PC-3 (cell line): ENCODE measurements at regions not wholly inside any gene's neighbourhood (a gene's known extent, or its start where the extent isn't known, plus 50 kb on each side); places are given as distances from the start of the nearest gene placed in this dataset.

ENCODE experiments used
- ATAC-seq: fragments of 200-7000 bp; cut with Tn5 transposase; 2 replicates; pipeline ENCODE4 v1.9.1; 2020; ENCODE audit warnings: mild to moderate bottlenecking, moderate library complexity
- BruUV-seq: library from RNA; stranded (reverse); fragments of 400-500 nt; replicated peaks from 2 replicates; lab custom pipeline; 2021; lab: Mats Ljungman, UMichigan
- CTCF ChIA-PET: fragments of 300-600 bp; sonication (Branson Sonifier 250); formaldehyde crosslinking; loops from one replicate; lab custom pipeline; 2022; ENCODE audit warnings: antibody characterized with exemption; lab: Charles Lee
- POLR2A ChIA-PET: fragments of 300-600 bp; sonication (Branson Sonifier 250); formaldehyde crosslinking; loops from one replicate; lab custom pipeline; 2022; ENCODE audit warnings: antibody characterized with exemption; ENCODE audit not compliant: unreplicated experiment; lab: Charles Lee
- DNase-seq: peaks from one replicate; pipeline ENCODE4 v3.0.0-alpha.2; 2015
- H2AFZ ChIP-seq: fragments of 300-600 bp; sonication (generic); 2 replicates; pipeline ENCODE4 v1.6.0; 2016; ENCODE audit warnings: antibody characterized with exemption, low read length
- H3F3A ChIP-seq: fragments of 300-600 bp; sonication (generic); one replicate; pipeline ENCODE4 v1.6.0; 2017; ENCODE audit warnings: antibody characterized with exemption, low read length, control low read depth, mild to moderate bottlenecking; ENCODE audit not compliant: unreplicated experiment
- H3K27ac ChIP-seq: fragments of 300-600 bp; sonication (generic); 2 replicates; pipeline ENCODE4 v1.5.1; 2016; ENCODE audit warnings: mild to moderate bottlenecking, low read length
- H3K27me3 ChIP-seq: fragments of 300-600 bp; sonication (generic); 2 replicates; pipeline ENCODE4 v1.6.1; 2016; ENCODE audit warnings: low read length, mixed read lengths
- H3K36me3 ChIP-seq: fragments of 300-600 bp; sonication (generic); 2 replicates; pipeline ENCODE4 v1.6.1; 2016; ENCODE audit warnings: low read depth, mixed run types, low read length, mixed read lengths
- H3K4me1 ChIP-seq: fragments of 300-600 bp; sonication (generic); 2 replicates; pipeline ENCODE4 v1.5.1; 2016; ENCODE audit warnings: low read length; ENCODE audit not compliant: insufficient read depth
- H3K4me2 ChIP-seq: fragments of 300-600 bp; sonication (generic); 2 replicates; pipeline ENCODE4 v1.6.0; 2016; ENCODE audit warnings: low read length
- H3K4me3 ChIP-seq: fragments of 300-600 bp; sonication (generic); 2 replicates; pipeline ENCODE4 v1.5.1; 2016; ENCODE audit warnings: mild to moderate bottlenecking, low read length, mixed read lengths
- H3K79me2 ChIP-seq: fragments of 300-600 bp; sonication (generic); 2 replicates; pipeline ENCODE4 v1.6.1; 2017; ENCODE audit warnings: low read length, mixed read lengths
- H3K9ac ChIP-seq: fragments of 300-600 bp; sonication (generic); 2 replicates; pipeline ENCODE4 v1.6.0; 2016; ENCODE audit warnings: mild to moderate bottlenecking, low read length
- H3K9me2 ChIP-seq: fragments of 300-600 bp; sonication (generic); replicated peaks from 2 replicates; pipeline ENCODE4 v1.6.1; 2016; ENCODE audit warnings: mixed run types, low read length, mixed read lengths
- H3K9me3 ChIP-seq: fragments of 300-600 bp; sonication (generic); 2 replicates; pipeline ENCODE4 v1.6.1; 2016; ENCODE audit warnings: low read length, mixed read lengths
- H4K20me1 ChIP-seq: fragments of 300-600 bp; sonication (generic); 2 replicates; pipeline ENCODE4 v1.6.1; 2016; ENCODE audit warnings: low read length, mixed read lengths
- EZH2 ChIP-seq: fragments of 300-600 bp; sonication (generic); IDR thresholded peaks from one replicate; pipeline ENCODE4 v1.6.1; 2017; ENCODE audit warnings: antibody characterized with exemption, mild to moderate bottlenecking, low read length; ENCODE audit not compliant: unreplicated experiment
- EZH2phosphoT487 ChIP-seq: fragments of 300-600 bp; sonication (generic); IDR thresholded peaks from 2 replicates; pipeline ENCODE4 v1.6.1; 2018; ENCODE audit warnings: mild to moderate bottlenecking, antibody characterized with exemption, low read length, borderline replicate concordance
- intact Hi-C: fragments of 100-400 bp; cut with micrococcal nuclease; formaldehyde crosslinking; loops from 2 replicates; pipeline ENCODE4 v1.9.0; 2023
- TF ChIP-seq, protein P1 (sequence below): fragments of 300-600 bp; sonication (generic); conservative IDR thresholded peaks from 2 replicates; pipeline ENCODE4 v1.5.1; 2017; ENCODE audit warnings: antibody characterized with exemption, low read depth, mild to moderate bottlenecking, low read length

DNA sequence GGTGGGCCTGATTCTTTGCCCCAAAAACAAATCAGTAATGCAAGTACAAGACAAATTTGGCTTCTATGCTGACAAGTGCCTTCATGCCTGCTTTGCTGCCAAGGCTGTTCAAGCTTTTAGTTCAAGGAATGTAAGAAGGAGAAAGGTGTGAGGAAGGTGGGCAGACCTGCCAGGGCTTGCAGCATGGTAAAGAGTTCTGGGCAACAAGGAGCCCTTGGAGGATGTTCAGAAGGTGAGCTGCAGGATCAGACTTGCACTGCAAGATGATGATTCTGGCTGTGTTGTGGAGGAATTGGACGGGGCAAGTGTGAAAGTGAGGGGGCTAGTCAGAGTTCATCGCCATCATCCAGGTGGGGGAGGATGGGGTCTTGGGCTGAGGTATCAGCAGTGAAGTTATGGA lies 167.9 kb downstream of the NUAK1 start:
- no peaks in the 10 kb centered on the region for H3K9me3 ChIP-seq
- POLR2A ChIA-PET, result no interaction called here
- no peak overlapping the region for H3K4me3 ChIP-seq
- DNase-seq, result no peak
- peaks cover 6% of the 10 kb centered on the region; the same call in 1 of the 2 replicates for H3K27me3 ChIP-seq
- H3K9ac ChIP-seq, result no peak overlapping the region
- CTCF ChIA-PET, result no interaction called here
- BruUV-seq, result no TSS peak
- no peak overlapping the region for H3K27ac ChIP-seq
- no peak for ATAC-seq
- TF ChIP-seq EZH2phosphoT487 (no peak), EZH2 (no peak)
- TF ChIP-seq, protein P1, sequence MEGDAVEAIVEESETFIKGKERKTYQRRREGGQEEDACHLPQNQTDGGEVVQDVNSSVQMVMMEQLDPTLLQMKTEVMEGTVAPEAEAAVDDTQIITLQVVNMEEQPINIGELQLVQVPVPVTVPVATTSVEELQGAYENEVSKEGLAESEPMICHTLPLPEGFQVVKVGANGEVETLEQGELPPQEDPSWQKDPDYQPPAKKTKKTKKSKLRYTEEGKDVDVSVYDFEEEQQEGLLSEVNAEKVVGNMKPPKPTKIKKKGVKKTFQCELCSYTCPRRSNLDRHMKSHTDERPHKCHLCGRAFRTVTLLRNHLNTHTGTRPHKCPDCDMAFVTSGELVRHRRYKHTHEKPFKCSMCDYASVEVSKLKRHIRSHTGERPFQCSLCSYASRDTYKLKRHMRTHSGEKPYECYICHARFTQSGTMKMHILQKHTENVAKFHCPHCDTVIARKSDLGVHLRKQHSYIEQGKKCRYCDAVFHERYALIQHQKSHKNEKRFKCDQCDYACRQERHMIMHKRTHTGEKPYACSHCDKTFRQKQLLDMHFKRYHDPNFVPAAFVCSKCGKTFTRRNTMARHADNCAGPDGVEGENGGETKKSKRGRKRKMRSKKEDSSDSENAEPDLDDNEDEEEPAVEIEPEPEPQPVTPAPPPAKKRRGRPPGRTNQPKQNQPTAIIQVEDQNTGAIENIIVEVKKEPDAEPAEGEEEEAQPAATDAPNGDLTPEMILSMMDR, result no peak
- intact Hi-C loops, result no loop called here
- H3K4me1 ChIP-seq, result no peaks in the 10 kb centered on the region
- H3K9me2 ChIP-seq, result no peaks in the 10 kb centered on the region
- no peaks in the 10 kb centered on the region for H3K79me2 ChIP-seq
- no peak overlapping the region for H3K4me2 ChIP-seq
- H2AFZ ChIP-seq, result no peak overlapping the region
- no peaks in the 10 kb centered on the region for H3K36me3 ChIP-seq
- H3F3A ChIP-seq, result no peaks in the 10 kb centered on the region
- H4K20me1 ChIP-seq, result no peaks in the 10 kb centered on the region

DNA sequence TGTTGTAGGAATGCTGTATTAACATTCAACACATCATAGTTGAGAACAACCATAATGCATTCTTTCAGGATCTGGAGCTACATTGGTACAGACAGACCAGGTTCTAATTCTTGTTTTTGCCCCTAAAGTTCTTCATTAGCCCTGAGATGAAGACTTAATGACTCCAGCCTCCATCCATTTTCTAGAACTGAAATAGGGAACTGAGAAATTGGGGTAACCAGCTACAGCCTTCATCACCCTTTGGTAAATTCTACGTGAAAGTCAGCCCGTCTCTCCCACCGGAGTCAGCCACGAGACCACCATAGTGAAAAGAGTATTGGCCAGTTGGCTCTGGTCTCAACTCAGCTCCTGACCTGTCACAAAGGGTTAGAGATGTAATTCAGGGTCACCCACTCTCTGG lies 164.0 kb downstream of the NUAK1 start:
- no peak for DNase-seq
- CTCF ChIA-PET, result no interaction called here

DNA sequence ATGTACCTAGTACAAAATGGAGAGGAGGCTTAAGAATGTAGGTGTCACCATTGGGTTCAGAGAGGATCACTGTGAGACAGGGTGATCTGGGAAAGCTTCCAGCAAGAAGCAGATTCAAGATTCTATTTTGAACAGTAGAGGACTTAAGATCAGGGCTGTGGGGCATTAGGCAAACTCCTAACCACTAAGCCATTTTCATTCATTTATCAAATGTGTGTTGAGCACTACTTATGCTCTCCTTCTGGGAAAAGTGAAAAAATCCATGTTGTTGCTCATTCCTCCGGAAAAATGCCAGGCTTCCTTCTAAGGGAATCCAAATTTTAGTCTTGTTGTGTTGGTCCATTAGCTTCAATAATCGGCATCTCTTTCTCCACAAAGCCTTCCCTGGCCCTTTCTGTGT lies 163.4 kb downstream of the NUAK1 start:
- BruUV-seq, result no TSS peak
- DNase-seq, result no peak
- peaks cover 2% of the 10 kb centered on the region; the same call in 1 of the 2 replicates for H3K27me3 ChIP-seq
- H3K4me1 ChIP-seq, result no peaks in the 10 kb centered on the region
- intact Hi-C loops, result no loop called here
- H3F3A ChIP-seq, result no peaks in the 10 kb centered on the region
- no peaks in the 10 kb centered on the region for H3K79me2 ChIP-seq
- ChIA-PET POLR2A (interaction anchor here (0.6 kb wide), 1 partner anchor 413 kb away, joined by 16 read pairs; no protein-coding TSS in a partner anchor), CTCF (no interaction called here)
- H3K4me3 ChIP-seq, result no peak overlapping the region
- no peak overlapping the region for H3K4me2 ChIP-seq
- H3K9ac ChIP-seq, result no peak overlapping the region
- no peaks in the 10 kb centered on the region for H3K9me3 ChIP-seq
- no peaks in the 10 kb centered on the region for H4K20me1 ChIP-seq
- no peak overlapping the region for H3K27ac ChIP-seq
- H3K36me3 ChIP-seq, result no peaks in the 10 kb centered on the region
- no peaks in the 10 kb centered on the region for H3K9me2 ChIP-seq
- no peak overlapping the region for H2AFZ ChIP-seq
- TF ChIP-seq, protein P1, result no peak
- TF ChIP-seq EZH2phosphoT487 (no peak), EZH2 (no peak)
- ATAC-seq, result no peak

More for the DNA sequence above, 164.0 kb downstream of the NUAK1 start:
- no peak for ATAC-seq
- no TSS peak for BruUV-seq
- H3K9me2 ChIP-seq, result no peaks in the 10 kb centered on the region
- peaks cover 3% of the 10 kb centered on the region; the same call in 1 of the 2 replicates for H3K27me3 ChIP-seq
- no peak overlapping the region for H3K4me3 ChIP-seq
- no peak overlapping the region for H3K9ac ChIP-seq
- intact Hi-C loops, result no loop called here
- H3K4me2 ChIP-seq, result no peak overlapping the region
- H3K9me3 ChIP-seq, result no peaks in the 10 kb centered on the region
- no peak overlapping the region for H3K27ac ChIP-seq
- H3F3A ChIP-seq, result no peaks in the 10 kb centered on the region
- no peak for TF ChIP-seq EZH2
- no peak for TF ChIP-seq EZH2phosphoT487
- TF ChIP-seq, protein P1, result no peak
- H2AFZ ChIP-seq, result no peak overlapping the region
- no peaks in the 10 kb centered on the region for H4K20me1 ChIP-seq
- H3K79me2 ChIP-seq, result no peaks in the 10 kb centered on the region
- no peaks in the 10 kb centered on the region for H3K36me3 ChIP-seq
- POLR2A ChIA-PET, result no interaction called here
- no peaks in the 10 kb centered on the region for H3K4me1 ChIP-seq
